ENCODE measurements at regions not wholly inside any gene's neighbourhood (a gene's known extent, or its start where the extent isn't known, plus 50 kb on each side); places are given as distances from the start of the nearest gene placed in this dataset.

DNA sequence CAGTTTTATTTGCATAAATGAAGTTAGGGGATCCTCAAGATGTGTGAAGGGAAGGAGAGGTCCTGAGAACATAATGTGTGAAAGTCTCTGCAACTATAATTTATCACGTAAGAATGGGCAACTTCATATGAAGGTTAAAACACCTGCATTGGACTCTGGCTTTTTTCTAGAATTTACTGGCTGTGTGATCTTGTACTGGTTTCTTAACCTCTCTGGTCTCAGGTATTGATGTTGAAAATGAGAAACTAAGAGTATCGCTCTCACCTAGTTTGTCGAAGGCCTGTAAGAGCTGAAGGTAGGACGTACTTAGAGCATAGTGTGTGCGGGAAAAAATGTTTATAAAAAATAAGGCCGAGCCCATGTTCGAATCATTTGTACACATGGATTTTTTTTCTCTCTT is 280.5 kb downstream of the ICE1 start:
- TF ChIP-seq, protein P1, sequence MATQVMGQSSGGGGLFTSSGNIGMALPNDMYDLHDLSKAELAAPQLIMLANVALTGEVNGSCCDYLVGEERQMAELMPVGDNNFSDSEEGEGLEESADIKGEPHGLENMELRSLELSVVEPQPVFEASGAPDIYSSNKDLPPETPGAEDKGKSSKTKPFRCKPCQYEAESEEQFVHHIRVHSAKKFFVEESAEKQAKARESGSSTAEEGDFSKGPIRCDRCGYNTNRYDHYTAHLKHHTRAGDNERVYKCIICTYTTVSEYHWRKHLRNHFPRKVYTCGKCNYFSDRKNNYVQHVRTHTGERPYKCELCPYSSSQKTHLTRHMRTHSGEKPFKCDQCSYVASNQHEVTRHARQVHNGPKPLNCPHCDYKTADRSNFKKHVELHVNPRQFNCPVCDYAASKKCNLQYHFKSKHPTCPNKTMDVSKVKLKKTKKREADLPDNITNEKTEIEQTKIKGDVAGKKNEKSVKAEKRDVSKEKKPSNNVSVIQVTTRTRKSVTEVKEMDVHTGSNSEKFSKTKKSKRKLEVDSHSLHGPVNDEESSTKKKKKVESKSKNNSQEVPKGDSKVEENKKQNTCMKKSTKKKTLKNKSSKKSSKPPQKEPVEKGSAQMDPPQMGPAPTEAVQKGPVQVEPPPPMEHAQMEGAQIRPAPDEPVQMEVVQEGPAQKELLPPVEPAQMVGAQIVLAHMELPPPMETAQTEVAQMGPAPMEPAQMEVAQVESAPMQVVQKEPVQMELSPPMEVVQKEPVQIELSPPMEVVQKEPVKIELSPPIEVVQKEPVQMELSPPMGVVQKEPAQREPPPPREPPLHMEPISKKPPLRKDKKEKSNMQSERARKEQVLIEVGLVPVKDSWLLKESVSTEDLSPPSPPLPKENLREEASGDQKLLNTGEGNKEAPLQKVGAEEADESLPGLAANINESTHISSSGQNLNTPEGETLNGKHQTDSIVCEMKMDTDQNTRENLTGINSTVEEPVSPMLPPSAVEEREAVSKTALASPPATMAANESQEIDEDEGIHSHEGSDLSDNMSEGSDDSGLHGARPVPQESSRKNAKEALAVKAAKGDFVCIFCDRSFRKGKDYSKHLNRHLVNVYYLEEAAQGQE (IDR thresholded peaks at IDR 0.05; ENCODE audit: low read depth) = no peak
- TF ChIP-seq, protein P2, sequence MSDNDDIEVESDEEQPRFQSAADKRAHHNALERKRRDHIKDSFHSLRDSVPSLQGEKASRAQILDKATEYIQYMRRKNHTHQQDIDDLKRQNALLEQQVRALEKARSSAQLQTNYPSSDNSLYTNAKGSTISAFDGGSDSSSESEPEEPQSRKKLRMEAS (IDR thresholded peaks at IDR 0.05) = no peak
- TF ChIP-seq NFIC (IDR thresholded peaks at IDR 0.05) (no peak), YY1 (IDR thresholded peaks at IDR 0.05; ENCODE audit: low read depth) (no peak), CREB1 (IDR thresholded peaks at IDR 0.05; ENCODE audit: low read depth) (no peak)

DNA sequence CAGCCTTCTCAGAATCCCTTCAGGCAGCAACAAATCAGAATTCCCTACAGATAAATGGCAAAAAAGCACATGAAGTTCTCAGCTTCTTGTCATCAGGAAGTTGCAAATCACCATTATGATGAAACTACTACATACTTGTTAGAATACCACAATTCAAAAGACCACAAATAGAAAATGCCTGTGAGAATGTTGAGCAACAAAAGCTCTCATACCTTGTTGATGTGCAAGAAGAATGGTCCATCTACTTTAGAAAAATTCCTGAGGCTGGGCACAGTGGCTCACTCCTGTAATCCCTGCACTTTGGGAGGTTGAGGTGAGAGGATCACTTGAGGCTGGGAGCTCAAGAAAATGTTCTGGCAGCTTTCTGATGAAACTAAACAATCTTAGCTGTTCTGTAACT is 278.1 kb downstream of the ICE1 start:
- TF ChIP-seq CEBPB (IDR thresholded peaks at IDR 0.05) = no peak
- TF ChIP-seq RAD21 (IDR thresholded peaks at IDR 0.05; ENCODE audit: low read depth) = no peak
- TF ChIP-seq EP300 (IDR thresholded peaks at IDR 0.05; ENCODE audit: borderline replicate concordance) = no peak
- TF ChIP-seq NFIC (IDR thresholded peaks at IDR 0.05) = no peak
- TF ChIP-seq ZBTB7A (IDR thresholded peaks at IDR 0.05; ENCODE audit: low read depth) = no peak
- no peak for TF ChIP-seq YY1 (IDR thresholded peaks at IDR 0.05; ENCODE audit: low read depth)
- TF ChIP-seq TAF1 (IDR thresholded peaks at IDR 0.05; ENCODE audit: low read depth) = no peak
- TF ChIP-seq TEAD4 (IDR thresholded peaks at IDR 0.05) = no peak
- TF ChIP-seq, protein P2 (IDR thresholded peaks at IDR 0.05) = no peak
- TF ChIP-seq EGR1 (IDR thresholded peaks at IDR 0.05) = no peak
- TF ChIP-seq, protein P1 (IDR thresholded peaks at IDR 0.05; ENCODE audit: low read depth) = no peak
- TF ChIP-seq CREB1 (IDR thresholded peaks at IDR 0.05; ENCODE audit: low read depth) = no peak
- TF ChIP-seq, protein P3, sequence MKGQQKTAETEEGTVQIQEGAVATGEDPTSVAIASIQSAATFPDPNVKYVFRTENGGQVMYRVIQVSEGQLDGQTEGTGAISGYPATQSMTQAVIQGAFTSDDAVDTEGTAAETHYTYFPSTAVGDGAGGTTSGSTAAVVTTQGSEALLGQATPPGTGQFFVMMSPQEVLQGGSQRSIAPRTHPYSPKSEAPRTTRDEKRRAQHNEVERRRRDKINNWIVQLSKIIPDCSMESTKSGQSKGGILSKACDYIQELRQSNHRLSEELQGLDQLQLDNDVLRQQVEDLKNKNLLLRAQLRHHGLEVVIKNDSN (IDR thresholded peaks at IDR 0.05) = no peak
- TF ChIP-seq TCF12 (IDR thresholded peaks at IDR 0.05; ENCODE audit: low read depth) = no peak
- no peak for TF ChIP-seq FOXM1 (IDR thresholded peaks at IDR 0.05; ENCODE audit: borderline replicate concordance, low read depth)

DNA sequence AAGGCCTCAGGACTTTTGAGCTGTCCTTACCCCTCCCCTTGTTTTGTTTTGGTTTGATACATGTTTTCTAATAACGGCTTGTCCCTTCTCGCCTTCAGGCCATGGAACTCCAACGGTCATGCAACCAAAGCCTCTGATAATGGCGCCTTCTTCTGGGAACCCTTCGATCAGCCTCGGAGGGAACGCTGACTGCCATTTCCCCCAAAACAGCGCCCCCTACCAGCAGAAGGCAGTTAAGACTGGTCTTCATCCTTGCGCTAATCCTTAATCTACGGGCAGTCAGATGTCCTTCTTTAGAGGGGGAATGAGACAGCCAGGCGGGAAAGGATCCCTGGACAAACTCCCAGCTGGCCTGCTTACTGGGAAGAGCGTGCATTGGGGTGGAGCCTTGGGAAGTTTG is 276.6 kb downstream of the ICE1 start:
- TF ChIP-seq TAF1 (IDR thresholded peaks at IDR 0.05; ENCODE audit: low read depth) (no peak), RAD21 (IDR thresholded peaks at IDR 0.05; ENCODE audit: low read depth) (peak; percentile 8; the same call in 1 of the 2 replicates)

GRCh38 chr5:5695266-5695665 is 272.8 kb downstream of the ICE1 start:
- TF ChIP-seq TCF12 (IDR thresholded peaks at IDR 0.05; ENCODE audit: low read depth) = no peak
- no peak for TF ChIP-seq FOXM1 (IDR thresholded peaks at IDR 0.05; ENCODE audit: borderline replicate concordance, low read depth)
- no peak for TF ChIP-seq CREB1 (IDR thresholded peaks at IDR 0.05; ENCODE audit: low read depth)
- TF ChIP-seq RAD21 (IDR thresholded peaks at IDR 0.05; ENCODE audit: low read depth) = no peak
- TF ChIP-seq, protein P2 (IDR thresholded peaks at IDR 0.05) = no peak
- no peak for TF ChIP-seq EGR1 (IDR thresholded peaks at IDR 0.05)
- TF ChIP-seq EP300 (IDR thresholded peaks at IDR 0.05; ENCODE audit: borderline replicate concordance) = no peak
- TF ChIP-seq CEBPB (IDR thresholded peaks at IDR 0.05) = no peak
- TF ChIP-seq YY1 (IDR thresholded peaks at IDR 0.05; ENCODE audit: low read depth) = no peak

DNA sequence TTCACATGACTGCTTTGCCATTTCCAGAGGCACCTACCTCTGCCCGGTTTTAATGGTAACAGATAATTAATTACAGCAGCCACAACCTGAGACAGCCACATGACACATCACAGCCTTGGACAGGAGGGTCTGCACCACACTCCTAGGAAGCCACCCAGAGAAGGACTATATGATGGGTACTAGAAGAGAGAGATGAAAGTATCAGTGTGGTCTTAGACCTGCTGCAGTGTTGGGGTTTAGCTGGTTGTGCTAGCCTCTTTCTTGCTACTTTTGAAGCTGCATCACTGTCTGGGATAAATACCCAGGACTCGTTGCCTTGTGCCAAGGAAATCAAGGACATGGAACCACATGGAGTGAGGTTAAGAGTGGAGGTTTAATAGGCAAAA is 266.4 kb downstream of the ICE1 start:
- TF ChIP-seq, protein P3 (IDR thresholded peaks at IDR 0.05) = no peak
- TF ChIP-seq TEAD4 (IDR thresholded peaks at IDR 0.05) = no peak
- TF ChIP-seq TAF1 (IDR thresholded peaks at IDR 0.05; ENCODE audit: low read depth) = no peak
- no peak for TF ChIP-seq EGR1 (IDR thresholded peaks at IDR 0.05)
- TF ChIP-seq TCF12 (IDR thresholded peaks at IDR 0.05; ENCODE audit: low read depth) = no peak
- no peak for TF ChIP-seq NFIC (IDR thresholded peaks at IDR 0.05)
- TF ChIP-seq CREB1 (IDR thresholded peaks at IDR 0.05; ENCODE audit: low read depth) = no peak
- no peak for TF ChIP-seq CEBPB (IDR thresholded peaks at IDR 0.05)
- no peak for TF ChIP-seq FOXM1 (IDR thresholded peaks at IDR 0.05; ENCODE audit: borderline replicate concordance, low read depth)
- TF ChIP-seq EP300 (IDR thresholded peaks at IDR 0.05; ENCODE audit: borderline replicate concordance) = no peak
- TF ChIP-seq YY1 (IDR thresholded peaks at IDR 0.05; ENCODE audit: low read depth) = no peak
- no peak for TF ChIP-seq ZBTB7A (IDR thresholded peaks at IDR 0.05; ENCODE audit: low read depth)
- TF ChIP-seq, protein P1 (IDR thresholded peaks at IDR 0.05; ENCODE audit: low read depth) = no peak
- no peak for TF ChIP-seq RAD21 (IDR thresholded peaks at IDR 0.05; ENCODE audit: low read depth)
- TF ChIP-seq, protein P2 (IDR thresholded peaks at IDR 0.05) = no peak
